ENCODE measurements at regions not wholly inside any gene's neighbourhood (a gene's known extent, or its start where the extent isn't known, plus 50 kb on each side); places are given as distances from the start of the nearest gene placed in this dataset.

- TF ChIP-seq ZNF687 (CRISPR knock-in tag; IDR thresholded peaks at IDR 0.05) = no peak
- TF ChIP-seq ZBTB20 (CRISPR knock-in tag; IDR thresholded peaks at IDR 0.05; ENCODE audit: borderline replicate concordance, low read depth) = no peak
- TF ChIP-seq LRRFIP1 (CRISPR knock-in tag; conservative IDR thresholded peaks at IDR 0.05) = no peak
- TF ChIP-seq ZNF18 (CRISPR knock-in tag; IDR thresholded peaks at IDR 0.05; ENCODE audit: insufficient replicate concordance) = no peak
- TF ChIP-seq RBM22 (optimal IDR thresholded peaks at IDR 0.05; ENCODE audit: low read length) = no peak
- no peak for TF ChIP-seq ZNF616 (CRISPR knock-in tag; IDR thresholded peaks at IDR 0.05; ENCODE audit: low read depth)
- no peak for TF ChIP-seq ZNF136 (CRISPR knock-in tag; IDR thresholded peaks at IDR 0.05; ENCODE audit: low read depth)
- no peak for TF ChIP-seq ZBED4 (CRISPR knock-in tag; IDR thresholded peaks at IDR 0.05; ENCODE audit: borderline replicate concordance)
- ATAC-seq (no peak), DNase-seq (ENCODE audit: low spot score) (no peak), FAIRE-seq (no peak)
- Histone ChIP-seq H3K9me3 (ENCODE audit: low read length) (no peaks in the 10 kb centered on the region), H3K36me3 (replicated peaks in 1 of 2; ENCODE audit: control insufficient read depth in 1 of 2, insufficient read depth in 2 of 2, low read length in 2 of 2) (no peaks in the 10 kb centered on the region), H3K27ac (ENCODE audit: extremely low read length, insufficient read depth, low read length) (no peak overlapping the region), H3K4me2 (ENCODE audit: low read depth, low read length) (no peak overlapping the region), H2AFZ (ENCODE audit: low read length) (no peak overlapping the region), H3K4me1 (ENCODE audit: insufficient read depth, low read length) (no peaks in the 10 kb centered on the region), H3K9ac (ENCODE audit: insufficient read depth, low read depth, low read length) (no peak overlapping the region), H3K79me2 (ENCODE audit: insufficient read depth, low read length) (no peaks in the 10 kb centered on the region), H3K4me3 (replicated peaks in 1 of 3; ENCODE audit: insufficient read depth in 1 of 3, low read depth in 2 of 3, low read length in 3 of 3) (no peak overlapping the region), H4K20me1 (ENCODE audit: insufficient read depth, low read length) (no peaks in the 10 kb centered on the region), H3K27me3 (ENCODE audit: control insufficient read depth in 1 of 2, insufficient read depth in 2 of 2, low read length in 2 of 2) (0 out of 5 replicates have a peak, but pooled peaks cover 0 to 6% of the 10 kb centered on the region in 2 experiments)
- ChIA-PET CTCF (ENCODE audit: low intra/inter-chr PET ratio, low total read pairs) (no interaction called here), POLR2A (no interaction called here)
- intact Hi-C loops (cut with micrococcal nuclease; ENCODE audit: unreplicated experiment) = no loop called here
- in situ Hi-C loops (cut with HindIII; ENCODE audit: extremely low pct_ligation_motif_present, low pct_unique_long_range_greater_than_20kb) = no loop called here
- BruUV-seq (replicated peaks) = no TSS peak
- WGBS (ENCODE audit: low lambda C conversion rate) = 0% methylated on average over 2 of the region's 2 CpGs
Observed at GRCh38 chr10:128816726-128817125, 650.3 kb upstream of the MGMT start.

Data from HepG2 (cell line).